MM.1S (cell line): ENCODE measurements at regions not wholly inside any gene's neighbourhood (a gene's known extent, or its start where the extent isn't known, plus 50 kb on each side); places are given as distances from the start of the nearest gene placed in this dataset.

Source experiments
- DNase-seq: peaks from one replicate; pipeline ENCODE4 v3.0.0-alpha.2; 2015
- H2AFZ ChIP-seq: fragments of 300-600 bp; sonication (generic); 2 replicates; pipeline ENCODE4 v1.6.0; 2016; ENCODE audit warnings: antibody characterized with exemption, low read length
- H3F3A ChIP-seq: fragments of 300-600 bp; sonication (generic); 2 replicates; pipeline ENCODE4 v1.6.1; 2016; ENCODE audit warnings: mild to moderate bottlenecking, antibody characterized with exemption, low read length, moderate library complexity, mixed read lengths; ENCODE audit not compliant: insufficient read depth
- H3K27ac ChIP-seq: fragments of 300-600 bp; sonication (generic); 2 replicates; pipeline ENCODE4 v1.5.1; 2016; ENCODE audit warnings: mild to moderate bottlenecking, low read length
- H3K27me3 ChIP-seq: fragments of 300-600 bp; sonication (generic); replicated peaks from 2 replicates; pipeline ENCODE4 v1.6.0; 2016; ENCODE audit warnings: low read length; ENCODE audit not compliant: insufficient read depth
- H3K36me3 ChIP-seq: fragments of 300-600 bp; sonication (generic); replicated peaks from 2 replicates; pipeline ENCODE4 v1.6.1; 2016; ENCODE audit warnings: mild to moderate bottlenecking, low read length, mixed read lengths; ENCODE audit not compliant: insufficient read depth
- H3K4me1 ChIP-seq: fragments of 300-600 bp; sonication (generic); 2 replicates; pipeline ENCODE4 v1.6.1; 2016; ENCODE audit warnings: low read length, mixed read lengths
- H3K4me2 ChIP-seq: fragments of 300-600 bp; sonication (generic); 2 replicates; pipeline ENCODE4 v1.6.0; 2016; ENCODE audit warnings: low read depth, low read length
- H3K4me3 ChIP-seq: fragments of 300-600 bp; sonication (generic); 2 replicates; pipeline ENCODE4 v1.5.1; 2016; ENCODE audit warnings: low read length, mixed read lengths
- H3K79me2 ChIP-seq: fragments of 300-600 bp; sonication (generic); 2 replicates; pipeline ENCODE4 v1.6.1; 2016; ENCODE audit warnings: mixed run types, low read length, mixed read lengths
- H3K9ac ChIP-seq: fragments of 300-600 bp; sonication (generic); 2 replicates; pipeline ENCODE4 v1.6.1; 2016; ENCODE audit warnings: low read length, mixed read lengths
- H3K9me2 ChIP-seq: fragments of 300-600 bp; sonication (generic); replicated peaks from 2 replicates; pipeline ENCODE4 v1.6.1; 2016; ENCODE audit warnings: mild to moderate bottlenecking, low read length, mixed read lengths; ENCODE audit not compliant: insufficient read depth
- H3K9me3 ChIP-seq: fragments of 300-600 bp; sonication (generic); replicated peaks from 2 replicates; pipeline ENCODE4 v1.6.1; 2016; ENCODE audit warnings: mild to moderate bottlenecking, low read length, mixed read lengths; ENCODE audit not compliant: insufficient read depth
- H4K20me1 ChIP-seq: fragments of 300-600 bp; sonication (generic); 2 replicates; pipeline ENCODE4 v1.6.1; 2016; ENCODE audit warnings: mild to moderate bottlenecking, low read length, moderate library complexity, mixed read lengths; ENCODE audit not compliant: insufficient read depth
- EZH2 ChIP-seq: fragments of 300-600 bp; sonication (generic); optimal IDR thresholded peaks from 2 replicates; pipeline ENCODE3; 2017; ENCODE audit warnings: low read depth, mild to moderate bottlenecking, antibody characterized with exemption, low read length, mixed read lengths
- EZH2phosphoT487 ChIP-seq: fragments of 300-600 bp; sonication (generic); IDR thresholded peaks from 2 replicates; pipeline ENCODE4 v1.6.1; 2018; ENCODE audit warnings: antibody characterized with exemption, low read length
- TF ChIP-seq, protein P1 (sequence below): fragments of 300-600 bp; sonication (generic); IDR thresholded peaks from 2 replicates; pipeline ENCODE4 v1.5.1; 2016; ENCODE audit warnings: antibody characterized with exemption, low read length, mixed read lengths

GRCh38 chr9:17004500-17004899, 130.3 kb upstream of the CNTLN start:
- no peak overlapping the region for H3K9ac ChIP-seq
- no peaks in the 10 kb centered on the region for H3K79me2 ChIP-seq
- H2AFZ ChIP-seq: no peak overlapping the region
- TF ChIP-seq, protein P1, sequence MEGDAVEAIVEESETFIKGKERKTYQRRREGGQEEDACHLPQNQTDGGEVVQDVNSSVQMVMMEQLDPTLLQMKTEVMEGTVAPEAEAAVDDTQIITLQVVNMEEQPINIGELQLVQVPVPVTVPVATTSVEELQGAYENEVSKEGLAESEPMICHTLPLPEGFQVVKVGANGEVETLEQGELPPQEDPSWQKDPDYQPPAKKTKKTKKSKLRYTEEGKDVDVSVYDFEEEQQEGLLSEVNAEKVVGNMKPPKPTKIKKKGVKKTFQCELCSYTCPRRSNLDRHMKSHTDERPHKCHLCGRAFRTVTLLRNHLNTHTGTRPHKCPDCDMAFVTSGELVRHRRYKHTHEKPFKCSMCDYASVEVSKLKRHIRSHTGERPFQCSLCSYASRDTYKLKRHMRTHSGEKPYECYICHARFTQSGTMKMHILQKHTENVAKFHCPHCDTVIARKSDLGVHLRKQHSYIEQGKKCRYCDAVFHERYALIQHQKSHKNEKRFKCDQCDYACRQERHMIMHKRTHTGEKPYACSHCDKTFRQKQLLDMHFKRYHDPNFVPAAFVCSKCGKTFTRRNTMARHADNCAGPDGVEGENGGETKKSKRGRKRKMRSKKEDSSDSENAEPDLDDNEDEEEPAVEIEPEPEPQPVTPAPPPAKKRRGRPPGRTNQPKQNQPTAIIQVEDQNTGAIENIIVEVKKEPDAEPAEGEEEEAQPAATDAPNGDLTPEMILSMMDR: no peak
- TF ChIP-seq EZH2phosphoT487 (no peak), EZH2 (no peak)
- H4K20me1 ChIP-seq: no peaks in the 10 kb centered on the region
- no peaks in the 10 kb centered on the region for H3K9me3 ChIP-seq
- H3K36me3 ChIP-seq: no peaks in the 10 kb centered on the region
- H3K9me2 ChIP-seq: no peaks in the 10 kb centered on the region
- no peak overlapping the region for H3K4me2 ChIP-seq
- H3K27ac ChIP-seq: no peak overlapping the region
- H3F3A ChIP-seq: no peaks in the 10 kb centered on the region
- H3K27me3 ChIP-seq: no peaks in the 10 kb centered on the region
- DNase-seq: no peak
- no peak overlapping the region for H3K4me3 ChIP-seq
- H3K4me1 ChIP-seq: no peaks in the 10 kb centered on the region

DNA sequence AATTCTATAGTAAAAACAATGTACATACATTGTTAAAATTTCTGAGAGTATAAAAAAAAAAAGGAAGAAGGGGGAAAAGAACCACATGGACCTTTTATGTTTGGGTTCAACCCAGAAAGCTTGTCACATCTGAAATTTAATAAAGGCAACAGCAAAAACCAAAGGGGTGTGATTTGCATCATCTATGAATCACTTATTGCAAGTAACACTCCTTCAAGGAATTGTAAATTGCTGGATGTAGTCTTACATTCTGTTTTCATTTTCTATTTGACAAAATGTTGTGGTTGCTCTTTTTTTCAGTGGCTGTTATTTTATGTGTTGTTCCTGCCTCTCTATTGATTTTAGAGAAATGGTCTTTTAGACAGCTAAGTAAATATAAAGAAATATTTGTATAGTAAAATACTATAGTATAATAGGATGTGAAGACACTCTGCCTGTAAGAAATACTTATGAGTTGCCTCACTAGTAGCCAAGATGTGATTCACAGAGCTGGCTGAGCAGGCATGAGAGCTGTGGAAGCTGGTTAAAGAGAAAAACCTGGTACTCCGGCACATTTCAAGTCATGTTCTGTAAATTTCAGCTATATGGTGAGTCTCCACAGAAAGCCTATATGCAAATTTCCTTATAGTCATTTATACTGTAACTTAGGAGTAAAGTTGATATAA, 131.1 kb upstream of the CNTLN start:
- Histone ChIP-seq H3K9ac (no peak overlapping the region), H3F3A (no peaks in the 10 kb centered on the region), H3K4me3 (no peak overlapping the region), H3K79me2 (no peaks in the 10 kb centered on the region), H3K27ac (no peak overlapping the region), H3K9me2 (no peaks in the 10 kb centered on the region), H2AFZ (no peak overlapping the region), H3K9me3 (no peaks in the 10 kb centered on the region), H4K20me1 (no peaks in the 10 kb centered on the region), H3K27me3 (no peaks in the 10 kb centered on the region), H3K36me3 (no peaks in the 10 kb centered on the region), H3K4me1 (no peaks in the 10 kb centered on the region), H3K4me2 (no peak overlapping the region)
- DNase-seq: no peak
- TF ChIP-seq, protein P1: no peak
- TF ChIP-seq EZH2 (no peak), EZH2phosphoT487 (no peak)

- H3K9me2 ChIP-seq: no peaks in the 10 kb centered on the region
- no peak for DNase-seq
- no peaks in the 10 kb centered on the region for H3K36me3 ChIP-seq
Measured at GRCh38 chr9:16996901-16997491, 126.5 kb upstream of the BNC2 start.

More at GRCh38 chr9:16996901-16997491, 126.5 kb upstream of the BNC2 start:
- Histone ChIP-seq H3K4me3 (no peak overlapping the region), H3K4me2 (no peak overlapping the region), H3K9ac (no peak overlapping the region), H3K4me1 (no peaks in the 10 kb centered on the region), H2AFZ (no peak overlapping the region), H3K79me2 (no peaks in the 10 kb centered on the region), H3K27ac (no peak overlapping the region), H3F3A (no peaks in the 10 kb centered on the region), H3K27me3 (no peaks in the 10 kb centered on the region), H4K20me1 (no peaks in the 10 kb centered on the region), H3K9me3 (no peaks in the 10 kb centered on the region)
- TF ChIP-seq EZH2 (no peak), EZH2phosphoT487 (no peak)
- TF ChIP-seq, protein P1: no peak
